AG09309 (cell line): ENCODE measurements at regions not wholly inside any gene's neighbourhood (a gene's known extent, or its start where the extent isn't known, plus 50 kb on each side); places are given as distances from the start of the nearest gene placed in this dataset.

Experiments
- DNase-seq: peaks from one replicate; pipeline ENCODE4 v3.0.0-alpha.2; 2010; ENCODE audit warnings: low read depth
- H3K4me3 ChIP-seq: 2 replicates; pipeline ENCODE4 v1.5.1; 2011; ENCODE audit warnings: mild to moderate bottlenecking, low read depth, low read length, moderate library complexity; ENCODE audit not compliant: control insufficient read depth
- CTCF ChIP-seq: IDR thresholded peaks from 2 replicates; pipeline ENCODE4 v1.5.1; 2011; ENCODE audit warnings: mild to moderate bottlenecking, low read depth, low read length, inconsistent platforms; ENCODE audit not compliant: insufficient read depth, control insufficient read depth; ENCODE audit errors: missing control alignments

- no peak for DNase-seq
- TF ChIP-seq CTCF: no peak
- H3K4me3 ChIP-seq: no peak overlapping the region
Measured at GRCh38 chr20:62589150-62589498, 53.2 kb upstream of the SLCO4A1 start.

GRCh38 chr20:62589720-62590119 lies 52.6 kb upstream of the SLCO4A1 start:
- no peak for DNase-seq
- no peak overlapping the region for H3K4me3 ChIP-seq
- no peak for TF ChIP-seq CTCF

GRCh38 chr20:62590309-62591121 lies 51.8 kb upstream of the SLCO4A1 start:
- H3K4me3 ChIP-seq: no peak overlapping the region
- TF ChIP-seq CTCF: no peak
- DNase-seq: no peak

- no peak overlapping the region for H3K4me3 ChIP-seq
- DNase-seq: no peak
- TF ChIP-seq CTCF: no peak
Measured at GRCh38 chr20:62591122-62591468, 51.2 kb upstream of the SLCO4A1 start.

- DNase-seq: no peak
- no peak for TF ChIP-seq CTCF
- H3K4me3 ChIP-seq: no peak overlapping the region
Measured at GRCh38 chr20:62591591-62591990, 50.7 kb upstream of the SLCO4A1 start.
